ENCODE measurements at regions not wholly inside any gene's neighbourhood (a gene's known extent, or its start where the extent isn't known, plus 50 kb on each side); places are given as distances from the start of the nearest gene placed in this dataset.

DNA sequence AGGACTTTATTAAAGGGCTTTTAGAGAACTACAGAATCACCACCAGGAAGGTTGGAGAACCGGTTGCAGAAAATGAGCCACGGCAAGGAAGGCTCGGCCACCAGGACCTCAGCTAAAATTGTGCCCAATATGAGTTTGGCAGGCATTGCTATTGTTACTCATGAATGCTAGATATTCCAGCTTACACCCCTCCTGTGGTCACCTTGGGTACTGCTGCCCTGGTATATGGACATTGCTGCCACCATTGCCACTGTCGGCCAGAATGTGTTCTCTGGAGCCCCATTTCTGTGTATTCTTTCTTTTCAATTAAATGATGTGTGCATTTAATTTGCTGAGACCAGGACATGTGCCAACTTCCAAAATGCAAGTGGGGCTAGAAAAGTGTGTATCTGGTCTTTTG, 626.7 kb upstream of the BOD1L1 start:
- peak; percentile 74 for TF ChIP-seq CTCF (IDR thresholded peaks at IDR 0.05; ENCODE audit: partially characterized antibody, unreplicated experiment)
- no peak overlapping the region for H3K4me3 Mint-ChIP-seq (ENCODE audit: unreplicated experiment)
- DNase-seq: peak; percentile 65
- H3K27ac Mint-ChIP-seq (ENCODE audit: unreplicated experiment): no peak overlapping the region
- no peaks in the 10 kb centered on the region for H3K4me1 Mint-ChIP-seq (ENCODE audit: low read depth, unreplicated experiment)
- H3K27me3 Mint-ChIP-seq (ENCODE audit: unreplicated experiment): no peaks in the 10 kb centered on the region
- no peaks in the 10 kb centered on the region for H3K9me3 Mint-ChIP-seq (ENCODE audit: unreplicated experiment)
- H3K36me3 Mint-ChIP-seq (ENCODE audit: unreplicated experiment): no peaks in the 10 kb centered on the region

GRCh38 chr4:14254926-14255325, 627.4 kb upstream of the BOD1L1 start:
- Mint-ChIP-seq H3K4me1 (ENCODE audit: low read depth, unreplicated experiment) (no peaks in the 10 kb centered on the region), H3K36me3 (ENCODE audit: unreplicated experiment) (no peaks in the 10 kb centered on the region), H3K4me3 (ENCODE audit: unreplicated experiment) (no peak overlapping the region), H3K27ac (ENCODE audit: unreplicated experiment) (no peak overlapping the region), H3K9me3 (ENCODE audit: unreplicated experiment) (no peaks in the 10 kb centered on the region), H3K27me3 (ENCODE audit: unreplicated experiment) (no peaks in the 10 kb centered on the region)
- DNase-seq: peak; percentile 27
- TF ChIP-seq CTCF (IDR thresholded peaks at IDR 0.05; ENCODE audit: partially characterized antibody, unreplicated experiment): no peak

DNA sequence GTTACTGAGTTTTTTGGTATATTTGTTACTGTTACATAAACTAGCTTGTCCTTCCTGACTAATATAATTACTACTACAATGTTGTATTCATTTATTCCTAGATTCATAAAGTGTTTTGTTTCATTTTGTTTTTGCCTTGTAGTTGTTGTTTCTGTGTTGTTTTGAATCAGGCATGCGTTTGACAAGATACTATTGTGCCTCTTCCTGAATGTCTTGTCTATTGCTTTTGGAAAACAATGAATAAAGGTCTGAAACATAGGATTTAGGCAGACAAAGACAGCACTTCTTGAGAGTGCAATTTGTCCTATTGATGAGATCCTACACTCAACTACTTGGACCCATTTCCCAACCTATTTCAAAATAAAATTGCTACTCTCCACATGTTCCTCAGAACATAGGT, 630.4 kb upstream of the BOD1L1 start:
- Mint-ChIP-seq H3K9me3 (ENCODE audit: unreplicated experiment) (no peaks in the 10 kb centered on the region), H3K27ac (ENCODE audit: unreplicated experiment) (no peak overlapping the region), H3K4me3 (ENCODE audit: unreplicated experiment) (no peak overlapping the region), H3K36me3 (ENCODE audit: unreplicated experiment) (no peaks in the 10 kb centered on the region), H3K27me3 (ENCODE audit: unreplicated experiment) (no peaks in the 10 kb centered on the region), H3K4me1 (ENCODE audit: low read depth, unreplicated experiment) (no peaks in the 10 kb centered on the region)
- DNase-seq: no peak
- no peak for TF ChIP-seq CTCF (IDR thresholded peaks at IDR 0.05; ENCODE audit: partially characterized antibody, unreplicated experiment)

GRCh38 chr4:14259936-14260335, 632.4 kb upstream of the BOD1L1 start:
- no peak for TF ChIP-seq CTCF (IDR thresholded peaks at IDR 0.05; ENCODE audit: partially characterized antibody, unreplicated experiment)
- H3K27me3 Mint-ChIP-seq (ENCODE audit: unreplicated experiment): no peaks in the 10 kb centered on the region

GRCh38 chr4:14260591-14260990, 633.1 kb upstream of the BOD1L1 start:
- Mint-ChIP-seq H3K27ac (ENCODE audit: unreplicated experiment) (no peak overlapping the region), H3K4me1 (ENCODE audit: low read depth, unreplicated experiment) (no peaks in the 10 kb centered on the region), H3K9me3 (ENCODE audit: unreplicated experiment) (no peaks in the 10 kb centered on the region), H3K36me3 (ENCODE audit: unreplicated experiment) (no peaks in the 10 kb centered on the region), H3K27me3 (ENCODE audit: unreplicated experiment) (no peaks in the 10 kb centered on the region), H3K4me3 (ENCODE audit: unreplicated experiment) (no peak overlapping the region)
- TF ChIP-seq CTCF (IDR thresholded peaks at IDR 0.05; ENCODE audit: partially characterized antibody, unreplicated experiment): no peak
- DNase-seq: no peak

More at GRCh38 chr4:14259936-14260335, 632.4 kb upstream of the BOD1L1 start:
- no peaks in the 10 kb centered on the region for H3K36me3 Mint-ChIP-seq (ENCODE audit: unreplicated experiment)
- no peaks in the 10 kb centered on the region for H3K4me1 Mint-ChIP-seq (ENCODE audit: low read depth, unreplicated experiment)
- no peak for DNase-seq
- no peak overlapping the region for H3K27ac Mint-ChIP-seq (ENCODE audit: unreplicated experiment)
- no peaks in the 10 kb centered on the region for H3K9me3 Mint-ChIP-seq (ENCODE audit: unreplicated experiment)
- no peak overlapping the region for H3K4me3 Mint-ChIP-seq (ENCODE audit: unreplicated experiment)

All from glutamatergic neuron (in vitro differentiated cells).